T-cell (primary cell): ENCODE measurements at regions not wholly inside any gene's neighbourhood (a gene's known extent, or its start where the extent isn't known, plus 50 kb on each side); places are given as distances from the start of the nearest gene placed in this dataset.

ENCODE experiments used
- ATAC-seq, 4 experiments: fragments of 200-7000 bp in 3 of 4; fragments of 150-1000 bp in 1 of 4; cut with Tn5 transposase; replicated peaks in 1 of 4; 1 replicate in 3 of 4; 2 replicates in 1 of 4; pipeline ENCODE4 v1.10.0; 2021; ENCODE audit warnings: moderate library complexity in 3 of 4, mild to moderate bottlenecking in 2 of 4, moderate number of reproducible peaks in 1 of 4
- CTCF ChIA-PET, 2 donors: fragments of 300-600 bp; sonication (Branson Sonifier 250); formaldehyde crosslinking; loops; one replicate each; lab custom pipeline; 2022; ENCODE audit warnings: antibody characterized with exemption in 2 of 2; lab: Charles Lee
- POLR2A ChIA-PET, 2 donors: fragments of 300-600 bp; sonication (Branson Sonifier 250); formaldehyde crosslinking; loops; one replicate each; lab custom pipeline; 2022; ENCODE audit warnings: antibody characterized with exemption in 2 of 2; lab: Charles Lee
- DNase-seq, 35 experiments: peaks; one replicate each; pipeline versions ENCODE4 v3.0.0 to v3.0.0-alpha.2; 2013 to 2023
- H3K27ac ChIP-seq: one replicate; pipeline ENCODE4 v1.5.1; 2013; ENCODE audit warnings: low read length
- H3K27me3 ChIP-seq, 2 experiments: replicated peaks in 1 of 2; 1 replicate in 1 of 2; 2 replicates in 1 of 2; pipeline versions ENCODE4 v1.6.1 to v1.7.0; 2013; ENCODE audit warnings: low read length in 1 of 2, mixed read lengths in 1 of 2; ENCODE audit not compliant: control insufficient read depth in 2 of 2, insufficient read depth in 2 of 2; ENCODE audit errors: extremely low read depth in 1 of 2
- H3K36me3 ChIP-seq, 2 donors: 1 replicate in 1 of 2; 2 replicates in 1 of 2; pipeline versions ENCODE4 v1.6.1 to v1.7.0; 2013; ENCODE audit warnings: low read length in 1 of 2; ENCODE audit not compliant: control insufficient read depth in 2 of 2, insufficient read depth in 1 of 2; ENCODE audit errors: extremely low read depth in 1 of 2
- H3K4me1 ChIP-seq, 2 experiments: 1 replicate in 1 of 2; 2 replicates in 1 of 2; pipeline versions ENCODE4 v1.6.1 to v1.7.0; 2013; ENCODE audit warnings: low read length in 2 of 2, mixed read lengths in 1 of 2; ENCODE audit not compliant: insufficient read depth in 2 of 2, control insufficient read depth in 1 of 2; ENCODE audit errors: extremely low read depth in 1 of 2
- H3K4me3 ChIP-seq, 2 donors: 1 replicate in 1 of 2; 2 replicates in 1 of 2; pipeline versions ENCODE4 v1.5.1 to v1.7.0; 2013; ENCODE audit warnings: mild to moderate bottlenecking in 2 of 2, low read length in 1 of 2, moderate library complexity in 1 of 2; ENCODE audit not compliant: control insufficient read depth in 1 of 2; ENCODE audit errors: extremely low read depth in 1 of 2
- H3K9me3 ChIP-seq: 2 replicates; pipeline ENCODE4 v1.7.0; 2013
- H3K27ac Mint-ChIP-seq, 2 donors: one replicate each; pipeline ENCODE4 v1.8.0; 2020 to 2021; ENCODE audit warnings: mild to moderate bottlenecking in 2 of 2, mixed read lengths in 2 of 2
- H3K27me3 Mint-ChIP-seq, 2 donors: one replicate each; pipeline ENCODE4 v1.8.0; 2021 to 2022; ENCODE audit warnings: mixed read lengths in 2 of 2
- H3K36me3 Mint-ChIP-seq: one replicate; pipeline ENCODE4 v1.8.0; 2021; ENCODE audit warnings: mixed read lengths
- H3K4me1 Mint-ChIP-seq, 3 donors: one replicate each; pipeline ENCODE4 v1.8.0; 2020 to 2022; ENCODE audit warnings: mixed read lengths in 3 of 3, mild to moderate bottlenecking in 1 of 3
- H3K4me3 Mint-ChIP-seq, 3 donors: one replicate each; pipeline ENCODE4 v1.8.0; 2020 to 2022; ENCODE audit warnings: mild to moderate bottlenecking in 3 of 3, mixed read lengths in 3 of 3, moderate library complexity in 3 of 3
- H3K9me3 Mint-ChIP-seq, 3 donors: one replicate each; pipeline ENCODE4 v1.8.0; 2020 to 2022; ENCODE audit warnings: mixed read lengths in 3 of 3
- WGBS: methylation state at CpG from one replicate; pipeline ENCODE4 v1.1.5; 2013; ENCODE audit warnings: missing lambda C conversion rate; ENCODE audit not compliant: insufficient coverage; 5-methylcytosine and 5-hydroxymethylcytosine counted together

DNA sequence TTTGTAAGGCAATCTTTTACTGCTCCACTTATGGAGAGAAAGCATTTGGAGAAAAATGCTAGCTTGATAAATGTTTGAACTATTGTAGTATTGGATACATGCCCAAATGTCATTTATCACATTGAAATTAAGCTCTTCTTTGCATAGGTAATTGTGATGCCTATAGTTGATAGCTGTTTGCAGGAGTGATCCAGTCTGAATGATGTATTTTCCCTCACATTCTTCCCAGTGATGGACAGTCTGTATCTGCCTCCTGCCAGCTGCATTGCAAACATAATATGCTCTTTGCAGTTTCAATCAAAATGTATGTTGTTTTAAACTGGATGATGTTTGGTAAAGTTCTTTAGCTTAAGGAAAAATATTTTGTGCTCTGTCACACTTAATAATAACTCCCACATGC is 89.8 kb downstream of the EDNRB start:
- no peaks in the 10 kb centered on the region for H3K4me1 Mint-ChIP-seq
- Histone ChIP-seq H3K36me3 (no peaks in the 10 kb centered on the region), H3K9me3 (no peaks in the 10 kb centered on the region), H3K27ac (no peak overlapping the region), H3K27me3 (no peaks in the 10 kb centered on the region), H3K4me3 (no peak overlapping the region), H3K4me1 (no peaks in the 10 kb centered on the region)
- H3K9me3 Mint-ChIP-seq: no peaks in the 10 kb centered on the region
- DNase-seq: no peak
- no peak for ATAC-seq
- H3K36me3 Mint-ChIP-seq: no peaks in the 10 kb centered on the region
- H3K27ac Mint-ChIP-seq: no peak overlapping the region
- ChIA-PET CTCF (no interaction called here), POLR2A (no interaction called here)
- no peak overlapping the region for H3K4me3 Mint-ChIP-seq
- H3K27me3 Mint-ChIP-seq: peaks cover 0 to 6% of the 10 kb centered on the region in 2 donors

- no peaks in the 10 kb centered on the region for H3K4me1 ChIP-seq
- WGBS: 100% methylated on average over 2 of the region's 5 CpGs
- H3K4me3 Mint-ChIP-seq: no peak overlapping the region
These were observed 91.3 kb downstream of the EDNRB start for GRCh38 chr13:77827332-77827731.

DNA sequence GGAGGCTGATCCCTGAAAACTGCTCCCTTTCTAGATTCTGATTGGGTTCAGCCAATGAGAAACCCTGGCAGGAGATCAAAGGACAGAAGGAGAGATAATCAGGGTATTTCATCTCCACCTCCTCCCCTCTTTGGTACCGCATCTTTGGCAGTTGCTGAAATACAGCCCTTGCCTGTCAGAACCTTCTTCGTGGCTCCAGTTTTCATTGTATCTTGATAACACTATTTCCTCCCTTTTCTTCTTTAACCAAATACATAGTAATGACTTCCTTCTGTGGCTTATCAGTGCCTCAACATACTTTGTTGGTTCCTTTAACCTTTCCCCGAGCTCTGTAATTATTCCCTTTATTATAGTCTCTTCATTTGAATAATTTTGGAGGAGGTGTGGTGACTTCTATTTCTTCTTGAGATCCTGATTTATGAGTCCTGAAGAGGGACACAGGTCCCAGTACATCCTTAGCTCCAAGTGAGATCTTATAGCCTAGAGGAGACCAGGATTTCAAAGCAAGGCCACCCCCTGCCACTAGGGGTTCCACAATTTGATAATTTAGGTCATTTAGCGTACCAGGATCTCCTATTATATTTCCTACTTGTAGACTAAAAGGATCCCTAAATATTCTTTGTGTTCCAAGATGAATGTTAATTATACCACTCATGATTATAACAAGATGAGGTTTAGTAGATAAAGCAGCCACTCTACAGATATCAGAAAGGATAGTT is 98.0 kb downstream of the EDNRB start:
- H3K36me3 ChIP-seq: no peaks in the 10 kb centered on the region
- Mint-ChIP-seq H3K9me3 (no peaks in the 10 kb centered on the region), H3K4me1 (peaks cover 5 to 8% (median 5%) of the 10 kb centered on the region in 3 donors), H3K27me3 (peaks cover 3 to 16% of the 10 kb centered on the region in 2 donors), H3K27ac (no peak overlapping the region), H3K36me3 (no peaks in the 10 kb centered on the region), H3K4me3 (no peak overlapping the region)
- ChIA-PET CTCF (no interaction called here), POLR2A (no interaction called here)
- H3K9me3 ChIP-seq: no peaks in the 10 kb centered on the region
- H3K27me3 ChIP-seq: no peaks in the 10 kb centered on the region
- no peak overlapping the region for H3K4me3 ChIP-seq
- H3K27ac ChIP-seq: no peak overlapping the region
- peaks cover 0 to 5% of the 10 kb centered on the region in 2 experiments for H3K4me1 ChIP-seq
- ATAC-seq (no peak), DNase-seq (no peak)
- WGBS: 0% methylated on average over 2 of the region's 4 CpGs

More at GRCh38 chr13:77827332-77827731, 91.3 kb downstream of the EDNRB start:
- Histone ChIP-seq H3K9me3 (no peaks in the 10 kb centered on the region), H3K27me3 (no peaks in the 10 kb centered on the region), H3K36me3 (no peaks in the 10 kb centered on the region), H3K4me3 (no peak overlapping the region), H3K27ac (no peak overlapping the region)
- no peaks in the 10 kb centered on the region for H3K36me3 Mint-ChIP-seq
- ChIA-PET CTCF (no interaction called here), POLR2A (no interaction called here)
- no peaks in the 10 kb centered on the region for H3K4me1 Mint-ChIP-seq
- H3K27ac Mint-ChIP-seq: no peak overlapping the region
- ATAC-seq (no peak), DNase-seq (no peak)
- no peaks in the 10 kb centered on the region for H3K9me3 Mint-ChIP-seq
- peaks cover 0 to 6% of the 10 kb centered on the region in 2 donors for H3K27me3 Mint-ChIP-seq

DNA sequence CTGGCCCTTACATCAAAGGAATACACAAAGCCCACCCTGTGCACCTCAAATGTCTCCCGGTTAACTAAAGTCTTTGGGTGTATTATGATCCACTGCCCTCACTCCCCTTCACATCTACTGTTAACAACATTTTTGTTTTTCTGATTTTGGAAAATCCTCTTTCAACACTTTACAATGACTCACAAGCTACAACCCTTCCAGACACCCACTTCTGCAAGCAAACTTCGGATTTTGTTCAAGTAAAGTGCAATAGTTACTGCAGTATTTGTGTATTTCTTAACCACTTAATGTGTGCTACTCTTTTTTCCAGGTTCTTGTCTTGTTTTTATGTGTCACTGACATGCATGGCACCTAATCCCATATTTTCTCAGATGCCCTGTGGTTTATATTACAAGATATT is 101.1 kb downstream of the EDNRB start:
- ATAC-seq (no peak), DNase-seq (no peak)
- Mint-ChIP-seq H3K27ac (no peak overlapping the region), H3K4me1 (peaks cover 5 to 8% (median 5%) of the 10 kb centered on the region in 3 donors), H3K9me3 (no peaks in the 10 kb centered on the region), H3K27me3 (peaks cover 3 to 13% of the 10 kb centered on the region in 2 donors), H3K36me3 (no peaks in the 10 kb centered on the region), H3K4me3 (no peak overlapping the region)
- no peak overlapping the region for H3K4me3 ChIP-seq
- H3K36me3 ChIP-seq: no peaks in the 10 kb centered on the region
- ChIA-PET CTCF (no interaction called here), POLR2A (no interaction called here)
- H3K9me3 ChIP-seq: no peaks in the 10 kb centered on the region
- peaks cover 0 to 5% of the 10 kb centered on the region in 2 experiments for H3K4me1 ChIP-seq
- H3K27ac ChIP-seq: no peak overlapping the region
- H3K27me3 ChIP-seq: no peaks in the 10 kb centered on the region
- WGBS: no CpG with 5 or more reads among the region's 2 CpGs

DNA sequence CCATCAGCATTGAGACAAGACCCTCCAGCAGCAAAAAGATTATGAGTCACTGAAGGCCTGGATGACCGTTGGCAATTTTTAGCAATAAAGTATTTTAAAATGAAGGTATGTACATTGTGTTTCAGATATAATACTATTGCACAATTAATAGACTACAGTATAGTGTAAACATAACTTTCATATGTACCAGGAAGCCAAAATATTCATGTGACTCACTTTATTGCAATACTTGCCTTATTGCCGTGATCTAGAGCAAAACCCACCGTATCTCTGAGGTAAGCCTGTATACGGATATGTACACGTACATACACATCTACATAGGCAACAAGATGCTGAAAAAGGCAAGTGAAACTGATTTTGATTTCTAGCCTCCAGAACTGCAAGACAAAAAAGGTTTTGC is 103.3 kb downstream of the EDNRB start:
- no peaks in the 10 kb centered on the region for H3K9me3 Mint-ChIP-seq
- peaks cover 2% of the 10 kb centered on the region in 3 donors for H3K4me1 Mint-ChIP-seq
- H3K9me3 ChIP-seq: no peaks in the 10 kb centered on the region
- ATAC-seq: no peak
- H3K4me3 Mint-ChIP-seq: no peak overlapping the region
- H3K27me3 ChIP-seq: no peaks in the 10 kb centered on the region
- no peak overlapping the region for H3K27ac ChIP-seq
- H3K27ac Mint-ChIP-seq: no peak overlapping the region
- ChIA-PET CTCF (no interaction called here), POLR2A (no interaction called here)
- no peaks in the 10 kb centered on the region for H3K4me1 ChIP-seq
- H3K27me3 Mint-ChIP-seq: peaks cover 3 to 14% of the 10 kb centered on the region in 2 donors
- 90% methylated on average over 4 of the region's 5 CpGs for WGBS
- no peak overlapping the region for H3K4me3 ChIP-seq
- H3K36me3 ChIP-seq: no peaks in the 10 kb centered on the region
- DNase-seq: no peak
- no peaks in the 10 kb centered on the region for H3K36me3 Mint-ChIP-seq
